ENCODE measurements at regions not wholly inside any gene's neighbourhood (a gene's known extent, or its start where the extent isn't known, plus 50 kb on each side); places are given as distances from the start of the nearest gene placed in this dataset.
"Not testable (repeated sequence)": the region's sequence is repeated elsewhere in the genome, so short reads cannot be mapped to it uniquely, and the experiment has no call there.

DNA sequence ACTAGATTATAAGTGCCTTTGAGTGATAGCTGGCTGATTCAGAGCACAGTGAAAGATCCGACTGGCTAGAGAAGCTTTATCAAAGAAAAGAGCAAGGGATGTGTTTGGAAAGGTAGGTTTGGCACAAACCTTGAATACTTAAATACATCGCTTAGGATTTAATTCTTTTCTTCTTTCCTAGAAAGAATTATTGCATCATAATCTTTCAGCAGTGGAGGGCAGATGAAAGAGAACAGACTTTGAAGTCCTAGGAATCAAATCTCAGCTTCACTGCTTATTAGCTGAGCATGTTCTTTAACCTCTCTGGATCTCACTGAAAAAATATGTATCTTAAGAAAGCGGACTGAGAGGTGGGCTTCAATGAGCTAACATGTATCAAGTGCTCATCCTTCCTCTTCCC lies 122.8 kb downstream of the ZNF365 start:
- no peak for DNase-seq (ENCODE audit: low spot score)

DNA sequence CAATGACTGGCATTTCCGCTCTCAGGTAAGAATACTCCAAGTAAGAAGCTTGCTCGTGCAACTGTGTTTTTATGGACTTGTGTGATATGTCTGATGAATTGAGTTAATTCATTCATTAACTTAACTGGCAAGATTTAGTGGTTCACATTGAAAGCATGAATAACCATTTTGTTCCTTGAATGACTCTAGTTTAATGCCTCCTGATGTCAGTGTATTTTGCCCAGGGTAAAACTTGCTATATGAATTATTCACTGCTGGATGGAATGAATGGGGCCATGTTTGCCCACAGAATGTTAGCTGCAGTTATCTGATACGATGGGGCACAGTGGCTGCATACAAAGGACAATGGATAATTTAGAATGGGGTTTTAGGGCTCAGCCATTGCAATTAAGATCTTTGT lies 124.1 kb downstream of the ZNF365 start:
- no peak for DNase-seq (ENCODE audit: low spot score)

DNA sequence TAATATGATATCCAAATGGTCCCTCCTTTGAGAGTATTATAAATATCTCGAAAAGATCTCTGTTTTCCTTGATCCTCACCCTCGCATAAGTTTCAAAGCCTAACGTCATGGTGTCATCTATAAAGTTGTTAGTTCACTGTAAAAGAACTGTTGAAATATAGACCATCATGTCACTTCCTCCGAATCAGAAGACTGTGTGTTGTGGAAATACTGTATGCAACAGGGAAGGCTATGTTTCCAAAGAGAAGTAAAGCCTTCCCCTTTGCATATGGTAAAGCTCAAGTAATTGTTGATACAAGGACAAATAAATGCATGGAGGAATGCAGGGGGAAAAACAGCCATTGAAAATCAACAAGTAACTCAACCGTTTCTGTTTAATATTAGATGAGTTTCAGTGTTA lies 125.9 kb downstream of the ZNF365 start:
- DNase-seq (ENCODE audit: low spot score) = not testable (repeated sequence)

DNA sequence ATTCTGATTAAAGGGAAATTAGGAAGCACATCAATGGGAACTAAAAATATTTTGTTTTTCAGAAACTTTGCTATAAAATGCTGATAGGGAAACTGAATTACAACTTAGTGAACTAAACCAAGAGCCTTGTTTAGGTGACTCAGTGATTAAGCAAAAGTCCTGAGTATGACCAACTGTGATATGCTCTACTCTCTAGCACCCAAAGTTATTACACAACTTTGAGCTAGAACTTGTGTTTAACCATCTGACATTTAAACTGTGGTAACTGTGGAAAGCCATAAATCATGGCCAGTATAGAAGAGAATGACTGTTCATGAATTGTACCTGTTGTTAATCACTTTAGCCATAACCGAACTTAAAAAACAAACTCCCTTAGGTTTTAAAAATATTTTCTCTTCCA lies 127.4 kb downstream of the ZNF365 start:
- DNase-seq (ENCODE audit: low spot score) = peak; percentile 16

DNA sequence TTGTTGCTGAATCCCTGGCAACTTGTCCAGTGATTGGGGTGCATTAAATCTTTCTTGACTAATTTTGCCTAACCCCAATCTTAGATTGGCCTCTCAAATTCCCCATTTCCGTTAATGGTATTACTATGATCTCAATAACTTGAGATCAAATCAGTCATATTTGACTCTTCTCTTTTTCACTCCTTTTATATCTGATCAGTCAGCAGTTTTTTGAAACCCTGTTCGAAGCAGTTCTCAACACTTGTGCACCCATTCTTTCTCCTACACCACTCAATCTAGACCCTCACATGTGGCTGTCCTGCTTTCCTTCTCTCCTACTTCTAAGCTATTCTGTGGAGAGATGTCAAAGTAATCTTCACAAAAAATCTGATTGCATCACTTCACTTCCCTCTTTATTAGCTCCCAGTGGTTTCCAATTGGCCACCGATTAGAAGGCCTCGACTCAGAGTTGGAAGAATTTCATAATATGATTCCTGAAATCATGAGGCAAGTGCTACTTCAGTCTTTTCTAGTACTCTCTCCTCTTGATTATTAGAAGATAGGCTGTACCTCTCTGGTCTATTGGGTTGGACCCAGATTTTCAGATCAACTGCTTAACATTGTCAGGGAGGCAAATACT lies 128.9 kb downstream of the ZNF365 start:
- no peak for DNase-seq (ENCODE audit: low spot score)

DNA sequence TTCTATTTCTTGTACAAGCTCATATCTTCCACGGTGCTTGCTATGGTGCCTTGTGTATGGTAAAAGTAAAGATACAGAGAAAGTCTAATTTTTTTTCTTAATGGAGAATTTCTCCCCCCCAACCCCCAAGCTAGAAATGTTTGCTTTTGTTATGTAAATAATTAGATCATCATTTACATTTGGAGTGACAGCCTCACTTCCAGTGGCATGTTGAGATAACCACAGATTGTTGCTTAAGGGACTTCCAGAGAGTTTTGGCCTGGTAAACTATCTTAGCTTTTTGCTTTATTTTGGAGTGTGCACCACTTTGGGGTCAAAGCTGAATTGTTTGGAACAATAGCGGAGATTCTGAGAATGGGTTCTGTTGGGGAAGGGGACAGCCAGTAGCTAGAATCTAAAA lies 129.7 kb downstream of the ZNF365 start:
- peak; percentile 22 for DNase-seq (ENCODE audit: low spot score)

DNA sequence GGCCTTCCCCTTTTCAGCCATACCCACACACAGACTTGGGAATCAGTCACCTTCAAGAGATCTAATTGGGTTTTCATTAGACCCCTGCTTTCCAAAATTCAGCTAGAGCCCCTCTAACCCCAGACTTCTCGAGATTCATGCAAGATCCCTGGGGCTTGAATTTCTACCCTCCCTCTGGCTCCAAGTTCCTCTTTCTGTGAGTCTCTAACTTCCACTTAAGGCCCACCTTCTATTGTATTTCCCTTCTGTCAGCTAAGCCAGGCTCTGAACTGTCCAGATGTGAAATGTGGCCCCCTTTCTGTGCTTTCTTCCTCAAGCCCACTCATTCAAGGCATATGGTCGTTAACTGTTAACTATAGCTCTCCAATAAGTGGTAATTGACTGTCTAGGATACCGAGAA lies 132.2 kb downstream of the ZNF365 start:
- DNase-seq (ENCODE audit: low spot score) = no peak

DNA sequence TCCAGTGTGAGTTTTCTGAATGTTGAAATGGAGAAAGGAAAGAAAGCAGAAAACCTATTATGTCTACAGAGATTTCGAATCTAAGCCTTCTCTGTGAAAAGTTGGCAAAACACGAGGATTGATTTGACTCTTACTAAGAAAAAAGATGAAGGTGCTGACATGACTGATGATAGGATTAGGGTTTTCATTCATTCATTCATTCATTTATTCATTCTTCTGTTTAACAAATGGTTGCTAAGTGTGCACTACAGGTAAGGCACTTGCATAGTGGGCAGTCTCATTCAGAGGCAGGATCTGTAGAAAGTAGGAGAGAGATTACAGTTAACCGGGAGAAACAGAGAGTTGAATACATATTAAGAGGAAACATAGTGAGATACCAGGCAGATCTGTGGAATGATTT lies 137.1 kb downstream of the ZNF365 start:
- no peak for DNase-seq (ENCODE audit: low spot score)

DNA sequence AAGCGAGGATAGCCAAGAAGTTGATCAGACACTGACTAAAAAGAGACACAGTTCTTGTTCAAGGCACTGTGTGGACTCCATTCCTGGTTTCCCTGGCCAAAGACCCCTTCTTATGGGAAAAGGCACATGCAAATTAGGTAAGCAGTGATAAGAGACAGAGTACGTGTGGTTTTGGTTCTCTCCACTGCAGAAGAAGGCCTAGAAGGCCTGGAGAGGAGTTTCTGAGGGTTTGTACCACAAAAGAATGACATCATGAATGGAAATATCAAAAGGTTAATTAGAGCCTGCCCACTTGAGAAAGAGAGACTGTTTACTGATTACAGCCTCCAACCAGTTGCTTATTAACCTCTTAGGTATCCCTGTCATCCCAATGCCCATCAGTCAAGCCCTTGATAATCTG lies 137.5 kb downstream of the ZNF365 start:
- no peak for DNase-seq (ENCODE audit: low spot score)

DNA sequence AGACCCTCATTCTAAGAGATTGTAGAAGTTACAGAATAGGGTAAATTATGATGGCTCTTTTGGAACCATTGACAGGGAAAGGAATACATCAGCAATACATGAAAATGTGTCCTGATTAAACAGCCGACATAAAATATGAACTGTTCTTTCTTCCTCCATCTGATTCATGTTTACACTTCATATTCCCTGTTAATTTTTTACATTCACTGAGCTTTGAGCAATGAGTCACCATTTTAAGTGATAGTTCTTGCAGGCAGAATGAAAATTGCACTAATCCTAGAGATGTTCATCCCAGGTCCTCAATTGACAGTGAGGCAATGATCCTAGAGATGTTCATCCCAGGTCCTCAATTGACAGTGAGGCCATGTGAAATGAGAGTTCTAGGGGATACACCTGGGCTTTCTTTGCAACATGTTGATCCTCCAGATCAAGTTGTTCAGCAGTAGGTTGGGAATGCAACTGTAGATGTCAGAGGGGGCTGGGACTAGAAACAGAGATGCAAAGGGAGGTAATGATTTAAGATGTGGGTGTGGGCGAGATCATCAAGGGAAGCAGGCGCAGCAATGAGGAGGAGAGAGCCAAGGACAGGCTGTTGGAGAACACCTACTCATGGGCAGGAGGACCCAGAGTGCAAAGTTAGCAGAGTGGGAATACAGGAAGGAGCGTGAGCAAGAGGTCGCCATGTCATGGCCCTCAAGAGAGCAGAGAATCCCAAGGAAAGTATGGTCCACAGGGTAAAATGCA lies 138.7 kb downstream of the ZNF365 start:
- DNase-seq (ENCODE audit: low spot score) = no peak

DNA sequence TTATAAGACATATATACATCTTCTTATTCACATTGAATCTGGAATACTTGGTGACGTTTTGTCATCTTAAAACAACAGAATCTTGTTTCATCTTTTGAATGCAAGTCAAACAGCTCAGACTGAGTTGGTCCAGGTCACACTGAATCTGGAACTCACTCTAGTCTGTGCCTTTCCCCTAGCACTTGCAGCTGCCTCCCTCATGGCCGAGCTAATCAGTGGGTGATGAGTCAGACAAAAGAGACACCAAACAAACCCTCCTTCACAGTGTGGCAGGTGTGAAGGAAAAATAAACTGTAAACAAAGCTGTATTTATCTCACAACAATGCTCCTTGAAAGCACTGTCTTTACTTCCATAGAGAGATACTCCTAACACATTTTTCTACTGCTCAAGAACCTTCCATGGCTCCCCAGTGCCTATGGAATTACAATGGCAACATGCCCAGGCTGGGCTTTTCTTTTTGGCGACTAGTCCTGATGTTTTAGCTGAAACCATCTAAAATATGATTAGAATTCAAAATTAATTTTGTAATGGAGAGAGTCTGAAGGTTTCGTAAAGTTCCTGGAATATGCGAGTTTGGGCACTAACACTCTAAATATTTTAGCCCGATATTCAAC lies 140.0 kb downstream of the ZNF365 start:
- DNase-seq (ENCODE audit: low spot score) = no peak

DNA sequence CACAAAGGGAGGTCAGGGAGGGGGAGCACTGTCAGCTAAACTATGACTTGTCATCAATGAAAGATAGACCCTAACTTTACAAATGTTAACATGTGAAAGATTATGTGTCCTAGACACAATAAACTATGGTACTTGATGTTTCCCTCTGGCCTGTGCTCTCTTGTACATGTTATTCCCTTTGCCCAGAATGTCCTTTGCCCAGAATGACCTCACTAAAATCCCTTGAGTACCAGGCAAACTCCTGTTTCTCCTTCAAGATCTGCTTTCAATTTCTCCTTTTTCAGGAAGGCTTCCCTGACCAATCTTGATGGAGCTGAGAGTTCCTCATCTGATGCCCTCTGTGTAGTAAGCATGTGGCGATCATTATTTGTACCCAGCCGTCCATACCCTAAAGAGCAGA lies 143.1 kb downstream of the ZNF365 start:
- DNase-seq (ENCODE audit: low spot score) = no peak

DNA sequence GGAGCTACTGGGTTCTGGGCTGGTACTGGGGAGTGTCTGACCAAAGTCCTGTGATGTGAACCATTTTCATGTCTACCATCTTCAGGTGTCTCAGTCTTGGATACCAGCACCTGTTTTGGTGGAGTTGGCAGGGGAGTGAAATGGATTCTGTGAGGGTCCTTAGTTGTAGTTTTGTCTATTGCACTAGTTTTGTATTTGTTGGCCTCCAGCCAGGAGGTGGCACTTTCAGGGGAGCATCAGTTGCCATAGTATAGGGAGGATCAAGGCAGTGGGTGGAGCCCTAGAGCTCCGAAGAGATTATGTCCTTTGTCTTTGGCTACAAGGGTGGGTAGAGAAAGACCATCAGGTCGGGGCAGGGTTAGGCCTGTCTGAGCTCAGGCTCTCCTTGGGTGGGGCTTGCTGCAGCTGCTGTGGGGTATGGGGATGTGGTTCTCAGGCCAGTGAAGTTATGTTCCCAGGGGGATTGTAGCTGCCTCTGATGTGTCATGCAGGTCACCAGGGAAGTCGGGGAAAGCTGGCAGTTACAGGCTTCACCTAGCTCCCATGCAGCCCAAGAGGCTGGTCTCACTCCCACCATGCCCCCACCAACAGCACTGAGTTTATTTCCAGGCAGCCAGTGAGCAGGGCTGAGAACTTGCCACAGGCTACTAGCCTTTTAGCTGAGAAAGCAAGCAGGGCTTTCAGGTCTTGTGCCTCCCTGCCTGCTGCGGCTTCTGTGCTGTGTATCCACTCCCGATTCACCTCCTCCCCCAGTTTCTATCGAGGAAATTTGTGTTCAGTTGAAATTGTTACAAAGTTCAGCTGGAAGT lies 153.1 kb downstream of the ZNF365 start:
- no peak for DNase-seq (ENCODE audit: low spot score)

DNA sequence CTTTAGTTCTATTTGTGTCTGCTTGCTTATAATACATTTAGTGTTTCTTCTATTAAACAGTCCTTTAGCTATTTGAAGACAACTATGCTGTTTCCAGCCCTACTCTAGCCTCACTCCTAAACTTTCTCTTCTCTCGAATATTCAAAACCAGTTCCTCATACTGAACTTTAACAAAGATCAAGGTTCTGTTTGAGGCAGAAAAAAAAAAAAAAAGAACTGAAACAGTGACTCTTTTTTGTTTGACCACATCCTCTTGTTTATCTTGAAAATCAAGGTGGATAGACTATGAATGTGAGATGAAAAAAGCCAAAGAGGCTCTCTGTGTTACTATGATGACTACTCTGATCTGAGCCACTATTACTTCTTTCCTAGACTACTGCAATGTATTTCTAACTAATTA lies 154.3 kb downstream of the ZNF365 start:
- DNase-seq (ENCODE audit: low spot score) = no peak

DNA sequence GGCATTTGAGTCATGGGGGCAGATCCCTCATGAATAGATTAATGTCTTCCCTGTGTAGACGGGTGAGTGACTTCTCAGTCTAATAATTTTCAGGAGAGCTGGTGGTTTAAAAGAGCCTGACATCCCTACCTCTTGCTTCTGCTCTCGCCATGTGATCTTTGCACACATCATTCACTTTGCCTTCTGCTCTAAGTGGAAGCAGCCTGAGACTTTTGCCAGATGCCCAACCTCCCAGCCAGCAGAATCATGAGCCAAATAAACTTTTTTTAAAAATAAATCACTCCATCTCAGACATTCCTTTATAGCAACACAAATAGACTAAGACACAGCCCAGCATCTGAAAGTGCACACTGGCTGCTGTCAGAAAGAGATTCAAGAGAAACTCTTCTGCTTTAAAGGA lies 155.2 kb downstream of the ZNF365 start:
- no peak for DNase-seq (ENCODE audit: low spot score)

DNA sequence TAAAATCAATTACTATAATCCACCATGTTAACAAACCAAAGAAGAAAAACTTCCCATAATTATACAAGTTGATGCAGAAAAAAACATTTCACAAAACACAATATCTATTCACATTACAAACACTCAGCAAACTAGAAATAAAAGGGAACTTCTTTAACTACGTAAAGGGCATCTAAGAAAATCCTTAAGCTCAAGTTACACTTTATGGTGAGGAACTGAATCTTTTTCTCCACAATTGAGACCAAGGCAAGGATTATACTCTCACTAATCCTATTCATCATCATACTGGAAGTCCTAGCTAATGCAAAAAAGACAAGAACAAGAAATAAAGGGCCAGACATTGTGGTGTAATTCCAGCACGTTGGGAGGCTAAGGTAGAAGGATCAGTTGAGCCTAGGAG lies 159.9 kb downstream of the ZNF365 start:
- no peak for DNase-seq (ENCODE audit: low spot score)

DNA sequence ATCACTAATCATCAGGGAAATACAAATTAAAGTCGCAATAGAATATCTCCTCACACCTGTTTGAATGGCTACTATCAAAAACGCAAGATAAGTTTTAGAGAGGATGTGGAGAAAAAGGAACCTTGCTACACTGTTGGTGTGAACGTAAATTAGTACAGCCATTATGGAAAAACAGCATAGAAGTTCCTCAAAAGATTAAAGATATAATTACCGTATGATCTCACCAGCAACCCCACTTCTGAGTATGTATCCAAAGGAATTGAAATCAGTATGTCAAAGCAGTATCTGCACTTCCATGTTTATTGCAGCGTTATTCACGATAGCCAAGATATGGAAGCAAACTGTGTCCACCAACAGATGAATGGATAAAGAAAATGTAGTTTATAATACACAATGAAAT lies 164.4 kb downstream of the ZNF365 start:
- DNase-seq (ENCODE audit: low spot score) = no peak

DNA sequence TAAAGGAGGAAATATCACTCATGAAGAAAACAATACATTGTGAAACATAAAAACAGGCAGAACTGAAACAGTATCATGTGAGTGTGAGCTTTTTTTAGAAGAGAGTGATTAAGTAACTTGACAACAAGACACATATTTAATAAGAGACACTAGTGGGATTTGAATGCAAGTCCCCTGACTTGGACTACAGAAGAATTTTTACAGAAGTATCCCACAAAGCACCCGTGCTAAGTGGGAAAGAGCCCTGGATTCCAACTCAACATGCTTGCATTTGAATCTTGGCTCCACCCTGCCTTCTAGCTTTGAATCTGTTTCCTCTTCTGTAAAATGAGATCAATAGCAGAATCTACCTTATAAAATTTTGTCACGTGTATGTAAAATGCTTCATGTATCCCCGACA lies 166.2 kb downstream of the ZNF365 start:
- no peak for DNase-seq (ENCODE audit: low spot score)

DNA sequence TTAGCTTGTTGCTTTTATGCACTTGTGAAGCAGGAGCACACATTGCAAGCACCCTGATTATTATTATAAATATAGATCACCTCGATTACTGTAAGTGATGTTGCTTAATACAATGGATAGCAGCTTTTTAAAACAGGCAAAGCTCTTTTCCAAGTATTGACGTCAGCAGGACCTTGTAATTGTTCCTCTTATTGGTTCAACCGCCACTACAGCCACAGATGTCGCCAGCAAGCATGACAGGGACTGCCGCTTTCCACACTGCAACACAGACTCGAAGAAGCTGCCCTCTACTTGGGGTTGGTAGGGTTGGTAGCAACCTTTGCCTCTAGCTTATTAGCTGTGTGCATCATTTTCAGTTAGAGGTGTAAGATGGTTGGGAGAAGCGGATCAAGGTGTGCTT lies 167.6 kb downstream of the ZNF365 start:
- DNase-seq (ENCODE audit: low spot score) = no peak

DNA sequence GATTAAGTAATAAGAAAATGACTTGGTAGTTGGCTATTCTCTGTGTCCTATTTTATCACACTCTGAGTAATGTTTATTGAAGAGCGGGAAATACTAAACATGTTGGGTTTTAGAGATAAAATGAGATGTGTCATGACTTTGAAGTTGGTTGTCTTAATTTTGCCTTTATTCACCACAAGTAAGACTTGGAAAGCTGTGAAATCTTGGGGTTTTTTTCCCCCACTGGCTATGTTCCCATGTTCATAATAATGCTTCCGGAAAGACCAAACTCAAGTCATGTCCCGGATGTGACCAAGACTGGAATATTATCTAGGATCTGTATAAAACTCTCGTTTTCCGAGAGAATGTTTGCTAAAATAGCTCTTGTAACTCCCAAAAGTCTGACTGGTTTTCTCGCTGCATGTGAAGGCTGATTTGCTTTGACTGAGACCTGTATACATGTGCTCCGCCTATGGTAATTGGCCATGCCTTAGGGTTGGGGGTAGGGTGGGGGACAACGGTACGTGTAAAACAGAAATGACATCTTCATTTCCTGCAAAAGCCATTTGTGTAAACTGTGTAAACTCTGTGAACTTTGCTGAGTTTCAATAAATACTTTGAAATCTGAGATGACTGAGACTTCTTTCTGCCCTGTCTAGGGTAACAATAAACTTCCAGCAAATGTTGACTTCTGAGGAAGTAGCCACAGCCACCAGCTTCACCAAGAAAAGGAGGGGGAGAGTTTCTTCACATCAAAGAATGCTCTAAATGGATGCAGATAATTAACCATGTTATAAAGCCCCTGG lies 169.6 kb downstream of the ZNF365 start:
- peak; percentile 72 for DNase-seq (ENCODE audit: low spot score)

DNA sequence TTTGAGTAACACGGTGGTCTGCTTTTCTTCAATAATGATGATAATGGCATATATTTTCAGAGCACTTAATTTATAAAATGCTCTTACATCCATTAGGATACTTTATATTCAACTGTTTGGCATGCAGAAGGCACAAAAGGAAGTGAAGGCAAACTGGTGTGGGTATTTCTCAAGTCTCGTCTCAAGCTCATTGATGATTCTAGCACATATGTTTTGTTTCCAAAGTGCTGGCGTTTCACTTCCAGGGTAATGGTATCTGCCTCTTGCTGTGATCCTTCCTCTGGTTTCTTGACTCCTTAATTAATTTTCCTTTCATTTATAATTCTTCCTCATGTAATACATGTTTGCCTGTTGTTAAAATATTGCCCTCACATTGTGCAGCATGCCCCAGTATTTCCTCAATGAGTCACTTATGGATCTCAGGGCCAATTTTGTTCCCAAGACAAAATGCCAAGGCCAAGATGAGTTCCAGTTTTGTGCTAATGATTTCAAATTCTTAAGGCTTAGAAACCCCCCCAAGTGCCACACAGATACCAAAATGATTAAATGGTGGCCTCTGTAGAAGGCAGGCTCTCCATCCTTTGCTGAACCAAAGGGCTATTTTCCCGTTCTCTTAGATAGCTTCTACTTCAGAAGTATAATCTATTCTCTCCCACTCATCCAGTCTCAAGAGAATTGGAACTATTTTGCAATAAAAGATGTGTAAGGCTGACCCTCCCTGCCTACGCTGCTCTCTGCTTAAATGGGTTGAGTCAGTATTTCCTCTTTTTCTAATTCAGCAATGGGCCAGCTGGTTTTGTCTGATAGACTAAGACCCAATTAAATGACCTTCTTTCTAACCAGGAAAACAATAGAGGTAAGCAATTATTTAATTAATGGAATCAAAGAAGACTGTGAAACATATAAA lies 171.2 kb downstream of the ZNF365 start:
- DNase-seq (ENCODE audit: low spot score) = no peak

Measured in H4 (cell line).